ENCODE measurements at regions not wholly inside any gene's neighbourhood (a gene's known extent, or its start where the extent isn't known, plus 50 kb on each side); places are given as distances from the start of the nearest gene placed in this dataset.

DNA sequence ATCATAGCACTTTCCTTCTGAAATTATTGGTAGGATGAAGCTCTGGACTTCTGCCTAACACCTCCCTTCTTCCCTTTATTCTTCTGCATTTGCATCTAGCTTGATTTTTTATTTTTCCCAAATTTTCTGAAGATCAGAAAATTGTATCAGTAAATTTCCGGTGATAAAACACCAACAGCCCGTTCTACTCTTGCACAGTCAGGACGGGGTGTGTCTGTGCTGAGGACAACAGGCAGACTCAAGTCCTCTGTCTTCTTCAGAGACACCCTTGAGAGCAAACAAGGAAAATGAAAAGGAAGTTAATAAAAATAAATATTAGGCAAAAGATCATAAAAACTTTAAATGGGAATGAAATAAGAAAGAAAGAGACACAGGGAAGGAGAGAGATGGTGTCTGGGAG lies 120.7 kb downstream of the ARL4C start:
- TF ChIP-seq POLR2A (IDR thresholded peaks at IDR 0.05; ENCODE audit: low read depth, low read length) (no peak), PAX5 (IDR thresholded peaks at IDR 0.05; ENCODE audit: insufficient read depth, low read length, severe bottlenecking) (no peak), POLR2AphosphoS5 (IDR thresholded peaks at IDR 0.05; ENCODE audit: low read depth, low read length) (no peak), TAF1 (IDR thresholded peaks at IDR 0.05; ENCODE audit: low read depth, low read length) (no peak), SPI1 (IDR thresholded peaks at IDR 0.05; ENCODE audit: low read depth, low read length) (no peak), POU2F2 (IDR thresholded peaks at IDR 0.05; ENCODE audit: low read depth, low read length) (no peak)
